GM18505 (cell line): ENCODE measurements at regions not wholly inside any gene's neighbourhood (a gene's known extent, or its start where the extent isn't known, plus 50 kb on each side); places are given as distances from the start of the nearest gene placed in this dataset.
"Not testable (repeated sequence)": the region's sequence is repeated elsewhere in the genome, so short reads cannot be mapped to it uniquely, and the experiment has no call there.

Experiments used
- ATAC-seq: cut with Tn5 transposase; IDR thresholded peaks from one replicate; pipeline ENCODE4 v1.9.1; 2021; ENCODE audit not compliant: unreplicated experiment
- POLR2A ChIP-seq: IDR thresholded peaks from 4 replicates; pipeline ENCODE4 v1.6.1; 2011; ENCODE audit warnings: borderline replicate concordance; ENCODE audit not compliant: insufficient read depth, insufficient read length; ENCODE audit errors: extremely low read depth

- TF ChIP-seq POLR2A: no peak
- ATAC-seq: no peak
Measured at GRCh38 chr21:43284700-43285099, 115.9 kb downstream of the CRYAA start.

- TF ChIP-seq POLR2A: no peak
Measured at GRCh38 chr21:43284238-43284637, 115.4 kb downstream of the CRYAA start.

GRCh38 chr21:43283925-43284221, 115.1 kb downstream of the CRYAA start:
- ATAC-seq: not testable (repeated sequence)

More at GRCh38 chr21:43284238-43284637, 115.4 kb downstream of the CRYAA start:
- ATAC-seq: no peak

GRCh38 chr21:43283136-43283924, 114.5 kb downstream of the CRYAA start:
- ATAC-seq: no peak
- no peak for TF ChIP-seq POLR2A

GRCh38 chr21:43282358-43283120, 113.7 kb downstream of the CRYAA start:
- TF ChIP-seq POLR2A: no peak
- no peak for ATAC-seq

- TF ChIP-seq POLR2A: no peak
- ATAC-seq: no peak
Measured at GRCh38 chr21:43281661-43282357, 113.0 kb downstream of the CRYAA start.

GRCh38 chr21:43280949-43281633, 112.3 kb downstream of the CRYAA start:
- no peak for TF ChIP-seq POLR2A
- no peak for ATAC-seq

- ATAC-seq: no peak
- no peak for TF ChIP-seq POLR2A
Measured at GRCh38 chr21:43279578-43279894, 110.7 kb downstream of the CRYAA start.

GRCh38 chr21:43278766-43279577, 110.2 kb downstream of the CRYAA start:
- TF ChIP-seq POLR2A: no peak

GRCh38 chr21:43278359-43278758, 109.6 kb downstream of the CRYAA start:
- TF ChIP-seq POLR2A: no peak

More at GRCh38 chr21:43278766-43279577, 110.2 kb downstream of the CRYAA start:
- ATAC-seq: no peak

GRCh38 chr21:43277481-43278351, 108.9 kb downstream of the CRYAA start:
- no peak for TF ChIP-seq POLR2A
- no peak for ATAC-seq

More at GRCh38 chr21:43278359-43278758, 109.6 kb downstream of the CRYAA start:
- no peak for ATAC-seq

GRCh38 chr21:43276811-43277210, 108.0 kb downstream of the CRYAA start:
- ATAC-seq: no peak
- TF ChIP-seq POLR2A: no peak
